GM12874 (cell line): ENCODE measurements at regions not wholly inside any gene's neighbourhood (a gene's known extent, or its start where the extent isn't known, plus 50 kb on each side); places are given as distances from the start of the nearest gene placed in this dataset.

Experiments used
- CTCF ChIP-seq: IDR thresholded peaks from 2 replicates; pipeline ENCODE4 v1.5.1; 2011; ENCODE audit warnings: low read depth, mild to moderate bottlenecking, control low read depth, low read length, moderate library complexity; ENCODE audit not compliant: insufficient read depth

DNA sequence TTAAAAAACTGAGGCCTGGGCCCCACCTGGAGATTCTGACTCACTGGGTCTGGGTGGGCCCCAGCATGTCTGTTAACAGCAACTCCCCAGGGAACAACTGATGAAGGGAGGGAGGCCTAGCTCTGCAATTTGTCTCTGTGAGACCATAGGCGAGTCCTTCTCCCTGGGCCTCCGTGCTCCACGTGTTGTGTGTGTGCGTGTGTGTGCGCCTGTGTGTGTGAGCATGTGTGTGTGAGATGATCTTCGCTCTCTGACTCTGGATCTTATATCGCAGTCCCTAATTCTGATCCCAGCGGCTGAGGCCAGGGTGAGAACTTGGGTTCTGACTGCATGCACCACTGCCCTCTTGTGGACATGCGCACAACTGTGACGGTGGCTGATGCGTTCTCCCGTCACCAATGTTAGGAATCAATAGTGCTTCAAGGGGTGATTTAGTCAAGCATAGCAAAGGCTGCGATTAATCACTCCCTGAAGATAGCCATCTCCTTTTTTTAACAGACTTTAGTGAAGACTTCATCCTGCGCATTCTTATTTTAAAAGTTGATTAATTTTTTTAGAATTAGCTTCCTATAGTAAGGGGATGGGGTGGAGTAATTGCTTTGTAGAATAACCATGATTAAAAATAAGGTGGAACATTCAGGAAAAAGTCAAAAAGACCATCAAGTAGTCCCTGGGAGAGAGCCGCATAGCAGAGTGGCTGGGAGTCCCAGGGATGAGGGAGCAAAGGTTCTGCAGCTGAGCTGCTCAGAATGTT is 62.4 kb upstream of the USP24 start:
- peak; percentile 77 for TF ChIP-seq CTCF

- no peak for TF ChIP-seq CTCF
Measured at GRCh38 chr1:55276671-55277376, 61.7 kb upstream of the USP24 start.

DNA sequence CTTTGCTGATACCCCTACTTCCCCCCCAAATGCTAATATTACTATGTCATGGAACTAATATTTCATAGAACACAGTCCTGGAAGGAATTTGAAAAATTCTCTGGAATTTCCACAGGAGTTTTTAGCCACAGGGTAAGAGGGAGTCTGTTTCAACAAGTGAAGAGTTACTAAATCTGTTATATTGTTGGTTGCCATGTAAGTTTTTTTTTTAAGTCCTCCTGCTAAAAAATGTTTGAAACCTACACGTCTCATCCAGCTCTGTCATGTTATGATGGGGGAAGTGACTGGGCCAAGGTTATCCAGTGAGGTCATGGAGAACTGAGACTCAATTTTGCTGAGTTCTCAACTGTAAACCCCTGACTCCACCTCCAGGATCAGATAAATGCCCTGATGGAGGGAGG is 60.8 kb upstream of the USP24 start:
- TF ChIP-seq CTCF: no peak

GRCh38 chr1:55275151-55275748 is 60.1 kb upstream of the USP24 start:
- TF ChIP-seq CTCF: no peak

DNA sequence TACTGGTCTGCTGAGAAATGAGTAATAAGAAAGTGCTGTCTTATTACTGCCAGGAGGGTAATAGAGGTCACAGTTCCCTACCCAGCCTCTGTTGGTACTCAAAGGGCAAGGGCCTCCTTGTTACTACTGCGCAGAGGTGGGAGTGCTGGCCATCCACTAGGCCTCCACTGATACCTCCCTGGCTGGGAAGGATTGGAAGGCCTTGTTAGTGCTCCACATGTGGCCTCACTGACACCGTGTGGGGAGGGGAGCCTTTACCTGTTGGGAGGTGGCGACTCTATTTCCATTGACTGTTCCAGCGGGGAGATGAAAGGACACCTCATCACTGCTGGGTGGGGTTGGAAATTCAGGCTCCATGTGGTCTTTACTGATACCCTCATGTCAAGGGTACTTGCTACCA is 57.8 kb upstream of the USP24 start:
- no peak for TF ChIP-seq CTCF
